HUES48 (cell line): ENCODE measurements at regions not wholly inside any gene's neighbourhood (a gene's known extent, or its start where the extent isn't known, plus 50 kb on each side); places are given as distances from the start of the nearest gene placed in this dataset.
"Not testable (repeated sequence)": the region's sequence is repeated elsewhere in the genome, so short reads cannot be mapped to it uniquely, and the experiment has no call there.

ENCODE experiments used
- H3K27ac ChIP-seq: one replicate; pipeline ENCODE4 v1.7.0; 2013; ENCODE audit warnings: low read depth, low read length, inconsistent platforms
- H3K27me3 ChIP-seq: 2 replicates; pipeline ENCODE4 v1.6.1; 2013; ENCODE audit warnings: mild to moderate bottlenecking, low read length; ENCODE audit not compliant: control insufficient read depth, insufficient read depth
- H3K36me3 ChIP-seq: 2 replicates; pipeline ENCODE4 v1.6.1; 2013; ENCODE audit warnings: low read length; ENCODE audit not compliant: control insufficient read depth, insufficient read depth
- H3K4me1 ChIP-seq: 2 replicates; pipeline ENCODE4 v1.6.1; 2013; ENCODE audit warnings: mild to moderate bottlenecking, low read length; ENCODE audit not compliant: control insufficient read depth, insufficient read depth
- H3K4me3 ChIP-seq: 2 replicates; pipeline ENCODE4 v1.5.1; 2013; ENCODE audit warnings: mild to moderate bottlenecking, low read depth, low read length
- H3K9ac ChIP-seq: 2 replicates; pipeline ENCODE4 v1.6.1; 2013; ENCODE audit warnings: mild to moderate bottlenecking, low read depth, low read length, moderate library complexity
- H3K9me3 ChIP-seq: 2 replicates; pipeline ENCODE4 v1.6.1; 2013; ENCODE audit warnings: low read length; ENCODE audit not compliant: control insufficient read depth, insufficient read depth

DNA sequence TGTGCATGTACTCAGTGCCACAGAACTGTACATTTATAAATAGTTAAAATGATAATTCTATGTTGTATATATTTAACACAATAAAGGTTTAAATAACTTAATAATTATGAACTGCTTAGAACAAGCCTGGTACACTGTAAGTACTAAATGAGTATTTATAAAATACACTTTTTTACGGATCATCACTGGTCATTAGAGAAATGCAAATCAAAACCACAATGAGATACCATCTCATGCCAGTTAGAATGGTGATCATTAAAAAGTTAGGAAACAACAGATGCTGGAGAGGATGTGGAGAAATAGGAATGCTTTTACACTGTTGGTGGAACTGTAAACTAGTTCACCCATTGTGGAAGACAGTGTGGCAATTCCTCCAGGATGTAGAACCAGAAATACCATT is 74.4 kb upstream of the C3orf49 start:
- not testable (repeated sequence) for H3K27me3 ChIP-seq, H3K4me3 ChIP-seq, H3K9me3 ChIP-seq, H3K4me1 ChIP-seq, H3K36me3 ChIP-seq, H3K27ac ChIP-seq, H3K9ac ChIP-seq

DNA sequence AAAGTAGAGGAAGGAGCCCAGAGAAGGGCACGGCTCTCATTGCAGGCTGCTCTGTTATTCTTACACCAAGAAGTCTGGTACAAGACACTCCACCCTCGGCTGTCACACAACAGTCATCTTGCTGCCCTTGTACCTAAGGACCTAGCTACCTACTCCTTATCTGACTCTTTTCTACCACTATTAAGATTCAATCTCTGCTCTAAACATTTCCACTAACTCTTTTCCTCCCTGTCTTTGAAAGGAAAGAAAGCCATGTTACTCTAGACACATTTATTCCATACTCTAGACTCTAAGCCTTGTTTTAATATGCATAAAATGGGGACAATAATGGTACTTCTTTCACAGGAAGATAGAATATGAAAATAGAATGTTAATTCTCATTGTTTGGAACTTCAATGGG is 73.3 kb upstream of the C3orf49 start:
- H3K27ac ChIP-seq: no peak overlapping the region
- H3K36me3 ChIP-seq: no peaks in the 10 kb centered on the region
- no peaks in the 10 kb centered on the region for H3K4me1 ChIP-seq
- no peak overlapping the region for H3K4me3 ChIP-seq
- H3K9ac ChIP-seq: no peak overlapping the region
- no peaks in the 10 kb centered on the region for H3K9me3 ChIP-seq
- H3K27me3 ChIP-seq: no peaks in the 10 kb centered on the region

GRCh38 chr3:63746211-63746610 is 72.9 kb upstream of the C3orf49 start:
- Histone ChIP-seq H3K27me3 (no peaks in the 10 kb centered on the region), H3K36me3 (no peaks in the 10 kb centered on the region), H3K9me3 (no peaks in the 10 kb centered on the region), H3K9ac (no peak overlapping the region), H3K4me3 (no peak overlapping the region), H3K4me1 (no peaks in the 10 kb centered on the region), H3K27ac (no peak overlapping the region)

GRCh38 chr3:63751459-63751858 is 67.6 kb upstream of the C3orf49 start:
- H3K9me3 ChIP-seq: no peaks in the 10 kb centered on the region
- H3K4me3 ChIP-seq: no peak overlapping the region
- H3K9ac ChIP-seq: no peak overlapping the region
- H3K4me1 ChIP-seq: no peaks in the 10 kb centered on the region
- no peaks in the 10 kb centered on the region for H3K27me3 ChIP-seq
- no peaks in the 10 kb centered on the region for H3K36me3 ChIP-seq
- no peak overlapping the region for H3K27ac ChIP-seq

- Histone ChIP-seq H3K4me1 (peaks cover 12% of the 10 kb centered on the region), H3K4me3 (no peak overlapping the region), H3K36me3 (no peaks in the 10 kb centered on the region), H3K27me3 (no peaks in the 10 kb centered on the region), H3K9me3 (no peaks in the 10 kb centered on the region), H3K27ac (no peak overlapping the region), H3K9ac (no peak overlapping the region)
Observed at GRCh38 chr3:63753567-63753966, 65.5 kb upstream of the C3orf49 start.

GRCh38 chr3:63753995-63754394 is 65.1 kb upstream of the C3orf49 start:
- Histone ChIP-seq H3K27ac (no peak overlapping the region), H3K36me3 (no peaks in the 10 kb centered on the region), H3K9ac (no peak overlapping the region), H3K9me3 (no peaks in the 10 kb centered on the region), H3K4me1 (peaks cover 12% of the 10 kb centered on the region), H3K4me3 (no peak overlapping the region), H3K27me3 (no peaks in the 10 kb centered on the region)

GRCh38 chr3:63762180-63762579 is 56.9 kb upstream of the C3orf49 start:
- H3K9me3 ChIP-seq: no peaks in the 10 kb centered on the region
- H3K4me1 ChIP-seq: peaks cover 8% of the 10 kb centered on the region
- no peak overlapping the region for H3K4me3 ChIP-seq
- no peaks in the 10 kb centered on the region for H3K27me3 ChIP-seq
- no peaks in the 10 kb centered on the region for H3K36me3 ChIP-seq
- H3K9ac ChIP-seq: no peak overlapping the region
- no peak overlapping the region for H3K27ac ChIP-seq

GRCh38 chr3:63762934-63763550 is 56.1 kb upstream of the C3orf49 start:
- Histone ChIP-seq H3K9me3 (no peaks in the 10 kb centered on the region), H3K27me3 (no peaks in the 10 kb centered on the region), H3K4me1 (no peaks in the 10 kb centered on the region; the same call in 1 of the 2 replicates), H3K27ac (no peak overlapping the region), H3K36me3 (no peaks in the 10 kb centered on the region), H3K9ac (no peak overlapping the region), H3K4me3 (no peak overlapping the region)

DNA sequence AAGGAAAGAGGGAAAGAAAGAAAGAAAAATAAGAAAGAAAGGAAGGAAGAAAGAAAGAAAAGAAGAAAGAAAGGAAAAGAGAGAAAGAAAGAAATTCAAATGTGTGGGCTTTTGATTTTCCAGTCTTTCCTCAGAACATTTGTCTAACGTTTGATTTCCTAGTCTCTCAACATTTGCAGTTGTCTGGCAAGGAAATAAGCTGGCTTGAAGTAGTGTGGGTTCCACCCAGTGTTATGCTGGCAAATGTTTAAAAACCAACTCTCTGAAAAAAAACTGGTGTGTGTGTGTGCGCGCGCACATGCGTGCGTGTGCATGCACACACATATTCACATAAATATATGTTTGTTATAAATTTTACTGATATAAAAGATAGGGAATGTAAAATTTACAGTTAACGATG is 54.6 kb upstream of the C3orf49 start:
- no peaks in the 10 kb centered on the region for H3K36me3 ChIP-seq
- H3K9ac ChIP-seq: no peak overlapping the region
- H3K4me3 ChIP-seq: no peak overlapping the region
- no peak overlapping the region for H3K27ac ChIP-seq
- no peaks in the 10 kb centered on the region for H3K9me3 ChIP-seq
- no peaks in the 10 kb centered on the region for H3K27me3 ChIP-seq
- H3K4me1 ChIP-seq: no peaks in the 10 kb centered on the region

DNA sequence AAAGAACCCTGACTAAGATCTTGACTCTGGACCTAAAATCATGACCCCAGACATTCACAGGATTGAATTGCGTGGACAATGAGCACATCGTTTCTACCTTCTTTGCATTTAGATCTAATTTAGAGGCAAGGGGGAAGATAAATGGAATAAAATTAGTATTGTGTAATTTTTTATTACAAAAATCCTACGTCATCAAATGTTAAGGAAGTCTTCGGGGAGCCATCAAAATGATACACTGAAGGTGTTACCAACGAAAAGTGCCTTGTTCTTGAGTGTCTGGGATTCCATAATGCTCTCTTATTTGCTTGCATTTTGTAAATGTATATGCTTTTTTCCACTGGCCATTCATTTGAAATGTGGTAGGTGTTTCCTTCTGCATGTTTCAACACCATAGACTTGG is 52.8 kb upstream of the C3orf49 start:
- no peak overlapping the region for H3K9ac ChIP-seq
- H3K27me3 ChIP-seq: no peaks in the 10 kb centered on the region
- no peaks in the 10 kb centered on the region for H3K9me3 ChIP-seq
- H3K27ac ChIP-seq: no peak overlapping the region
- H3K4me3 ChIP-seq: no peak overlapping the region
- no peaks in the 10 kb centered on the region for H3K36me3 ChIP-seq
- no peaks in the 10 kb centered on the region for H3K4me1 ChIP-seq

- H3K4me1 ChIP-seq: no peaks in the 10 kb centered on the region
- H3K4me3 ChIP-seq: no peak overlapping the region
- no peaks in the 10 kb centered on the region for H3K36me3 ChIP-seq
- no peak overlapping the region for H3K27ac ChIP-seq
- no peaks in the 10 kb centered on the region for H3K27me3 ChIP-seq
- no peak overlapping the region for H3K9ac ChIP-seq
- H3K9me3 ChIP-seq: no peaks in the 10 kb centered on the region
Observed at GRCh38 chr3:63768386-63768785, 50.7 kb upstream of the C3orf49 start.

- Histone ChIP-seq H3K9me3 (no peaks in the 10 kb centered on the region), H3K9ac (no peak overlapping the region), H3K4me1 (no peaks in the 10 kb centered on the region)
Observed at GRCh38 chr3:63768888-63769287, 50.2 kb upstream of the C3orf49 start.

More at GRCh38 chr3:63768888-63769287, 50.2 kb upstream of the C3orf49 start:
- Histone ChIP-seq H3K27ac (no peak overlapping the region), H3K4me3 (no peak overlapping the region), H3K36me3 (no peaks in the 10 kb centered on the region), H3K27me3 (no peaks in the 10 kb centered on the region)
